Glutamatergic neuron (in vitro differentiated cells): ENCODE measurements at regions not wholly inside any gene's neighbourhood (a gene's known extent, or its start where the extent isn't known, plus 50 kb on each side); places are given as distances from the start of the nearest gene placed in this dataset.

Experiments
- DNase-seq: peaks from one replicate; pipeline ENCODE4 v3.0.0; 2022
- H3K27ac Mint-ChIP-seq: one replicate; pipeline ENCODE4 v1.8.0; 2020; ENCODE audit warnings: mild to moderate bottlenecking, mixed read lengths, inconsistent platforms; ENCODE audit not compliant: unreplicated experiment
- H3K27me3 Mint-ChIP-seq: one replicate; pipeline ENCODE4 v1.8.0; 2020; ENCODE audit warnings: mild to moderate bottlenecking, moderate library complexity, mixed read lengths, inconsistent platforms; ENCODE audit not compliant: unreplicated experiment
- H3K36me3 Mint-ChIP-seq: one replicate; pipeline ENCODE4 v1.8.0; 2020; ENCODE audit warnings: mild to moderate bottlenecking, mixed read lengths, inconsistent platforms; ENCODE audit not compliant: unreplicated experiment
- H3K4me1 Mint-ChIP-seq: one replicate; pipeline ENCODE4 v1.8.0; 2020; ENCODE audit warnings: mild to moderate bottlenecking, low read depth, mixed read lengths, inconsistent platforms; ENCODE audit not compliant: unreplicated experiment
- H3K4me3 Mint-ChIP-seq: one replicate; pipeline ENCODE4 v1.8.0; 2020; ENCODE audit warnings: mild to moderate bottlenecking, mixed read lengths, inconsistent platforms; ENCODE audit not compliant: unreplicated experiment
- H3K9me3 Mint-ChIP-seq: one replicate; pipeline ENCODE4 v1.8.0; 2020; ENCODE audit warnings: mild to moderate bottlenecking, moderate library complexity, mixed read lengths, inconsistent platforms; ENCODE audit not compliant: unreplicated experiment
- CTCF ChIP-seq: fragments of 200-600 bp; sonication (generic); IDR thresholded peaks from one replicate; pipeline ENCODE4 v1.5.0; 2021; ENCODE audit not compliant: partially characterized antibody, unreplicated experiment

- no peaks in the 10 kb centered on the region for H3K27me3 Mint-ChIP-seq
- no peaks in the 10 kb centered on the region for H3K36me3 Mint-ChIP-seq
These were observed 287.3 kb upstream of the ADAMTS9 start for GRCh38 chr3:64975147-64975546.

GRCh38 chr3:64974401-64974800 is 286.6 kb upstream of the ADAMTS9 start:
- no peak for TF ChIP-seq CTCF
- no peak for DNase-seq
- H3K4me3 Mint-ChIP-seq = no peak overlapping the region
- no peaks in the 10 kb centered on the region for H3K27me3 Mint-ChIP-seq
- H3K27ac Mint-ChIP-seq = no peak overlapping the region
- H3K36me3 Mint-ChIP-seq = no peaks in the 10 kb centered on the region
- H3K4me1 Mint-ChIP-seq = peaks cover 3% of the 10 kb centered on the region
- H3K9me3 Mint-ChIP-seq = no peaks in the 10 kb centered on the region

More at GRCh38 chr3:64975147-64975546, 287.3 kb upstream of the ADAMTS9 start:
- no peaks in the 10 kb centered on the region for H3K9me3 Mint-ChIP-seq
- no peak overlapping the region for H3K4me3 Mint-ChIP-seq
- H3K4me1 Mint-ChIP-seq = peaks cover 3% of the 10 kb centered on the region
- DNase-seq = no peak
- no peak for TF ChIP-seq CTCF
- no peak overlapping the region for H3K27ac Mint-ChIP-seq

- H3K9me3 Mint-ChIP-seq = peaks cover 2% of the 10 kb centered on the region
- H3K4me3 Mint-ChIP-seq = no peak overlapping the region
- H3K27me3 Mint-ChIP-seq = no peaks in the 10 kb centered on the region
- DNase-seq = no peak
- H3K36me3 Mint-ChIP-seq = peaks cover 2% of the 10 kb centered on the region
- TF ChIP-seq CTCF = no peak
- H3K27ac Mint-ChIP-seq = no peak overlapping the region
- peaks cover 3% of the 10 kb centered on the region for H3K4me1 Mint-ChIP-seq
These were observed 285.0 kb upstream of the ADAMTS9 start for GRCh38 chr3:64972793-64973192.

- no peaks in the 10 kb centered on the region for H3K27me3 Mint-ChIP-seq
- no peak overlapping the region for H3K4me3 Mint-ChIP-seq
- DNase-seq = no peak
- H3K9me3 Mint-ChIP-seq = peaks cover 3% of the 10 kb centered on the region
- H3K4me1 Mint-ChIP-seq = peaks cover under 1% of the 10 kb centered on the region
- peaks cover 5% of the 10 kb centered on the region for H3K36me3 Mint-ChIP-seq
- H3K27ac Mint-ChIP-seq = no peak overlapping the region
- no peak for TF ChIP-seq CTCF
These were observed 283.8 kb upstream of the ADAMTS9 start for GRCh38 chr3:64971602-64972001.

GRCh38 chr3:64970634-64971033 is 282.8 kb upstream of the ADAMTS9 start:
- H3K4me3 Mint-ChIP-seq = no peak overlapping the region
- DNase-seq = no peak
- H3K4me1 Mint-ChIP-seq = no peaks in the 10 kb centered on the region
- H3K27me3 Mint-ChIP-seq = no peaks in the 10 kb centered on the region
- no peak overlapping the region for H3K27ac Mint-ChIP-seq
- peaks cover 3% of the 10 kb centered on the region for H3K9me3 Mint-ChIP-seq
- H3K36me3 Mint-ChIP-seq = peaks cover 5% of the 10 kb centered on the region
- TF ChIP-seq CTCF = no peak
